Rectal smooth muscle tissue (tissue), 1 donor: ENCODE measurements at regions not wholly inside any gene's neighbourhood (a gene's known extent, or its start where the extent isn't known, plus 50 kb on each side); places are given as distances from the start of the nearest gene placed in this dataset.
"Not testable (repeated sequence)": the region's sequence is repeated elsewhere in the genome, so short reads cannot be mapped to it uniquely, and the experiment has no call there.

Source experiments
- H3K27ac ChIP-seq: one replicate; pipeline ENCODE4 v1.7.0; 2013; ENCODE audit warnings: low read depth, low read length, inconsistent platforms
- H3K27me3 ChIP-seq: one replicate; pipeline ENCODE4 v1.7.0; 2013; ENCODE audit warnings: low read length; ENCODE audit not compliant: control insufficient read depth, insufficient read depth
- H3K36me3 ChIP-seq: one replicate; pipeline ENCODE4 v1.7.0; 2013; ENCODE audit warnings: low read length; ENCODE audit not compliant: control insufficient read depth, insufficient read depth
- H3K4me1 ChIP-seq: one replicate; pipeline ENCODE4 v1.7.0; 2013; ENCODE audit warnings: low read length; ENCODE audit not compliant: control insufficient read depth, insufficient read depth
- H3K4me3 ChIP-seq: one replicate; pipeline ENCODE4 v1.7.0; 2013; ENCODE audit warnings: low read length
- H3K9ac ChIP-seq: one replicate; pipeline ENCODE4 v1.7.0; 2013; ENCODE audit warnings: low read length

- Histone ChIP-seq H3K4me3 (no peak overlapping the region), H3K9ac (no peak overlapping the region), H3K4me1 (no peaks in the 10 kb centered on the region), H3K27ac (no peak overlapping the region), H3K27me3 (no peaks in the 10 kb centered on the region), H3K36me3 (no peaks in the 10 kb centered on the region)
These were observed 72.1 kb downstream of the MRPL36 start for GRCh38 chr5:1727571-1727970.

GRCh38 chr5:1726956-1727355, 72.7 kb downstream of the MRPL36 start:
- Histone ChIP-seq H3K4me1 (no peaks in the 10 kb centered on the region), H3K36me3 (no peaks in the 10 kb centered on the region), H3K4me3 (no peak overlapping the region), H3K9ac (no peak overlapping the region), H3K27ac (no peak overlapping the region), H3K27me3 (no peaks in the 10 kb centered on the region)

DNA sequence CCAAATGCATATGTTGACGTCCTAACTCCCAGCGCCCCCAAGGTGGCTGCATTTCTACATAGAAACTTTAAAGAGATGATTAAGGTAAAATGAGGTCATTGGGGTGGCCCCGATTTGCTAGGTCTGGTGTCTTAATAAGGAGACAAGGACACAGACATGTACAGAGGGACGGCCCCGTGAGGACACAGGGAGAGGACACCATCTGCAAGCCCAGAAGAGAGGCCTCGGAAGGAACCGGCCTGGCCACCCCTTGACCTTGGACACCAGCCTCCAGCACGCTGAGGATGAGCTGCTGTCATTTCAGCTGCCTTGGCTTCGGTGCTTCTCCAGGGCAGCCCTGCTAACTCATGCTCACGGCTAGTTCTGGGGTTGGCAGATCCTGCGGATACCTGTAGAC, 73.2 kb downstream of the MRPL36 start:
- H3K36me3 ChIP-seq, result no peaks in the 10 kb centered on the region
- no peak overlapping the region for H3K9ac ChIP-seq
- no peak overlapping the region for H3K27ac ChIP-seq
- no peak overlapping the region for H3K4me3 ChIP-seq
- H3K27me3 ChIP-seq, result no peaks in the 10 kb centered on the region
- H3K4me1 ChIP-seq, result no peaks in the 10 kb centered on the region

DNA sequence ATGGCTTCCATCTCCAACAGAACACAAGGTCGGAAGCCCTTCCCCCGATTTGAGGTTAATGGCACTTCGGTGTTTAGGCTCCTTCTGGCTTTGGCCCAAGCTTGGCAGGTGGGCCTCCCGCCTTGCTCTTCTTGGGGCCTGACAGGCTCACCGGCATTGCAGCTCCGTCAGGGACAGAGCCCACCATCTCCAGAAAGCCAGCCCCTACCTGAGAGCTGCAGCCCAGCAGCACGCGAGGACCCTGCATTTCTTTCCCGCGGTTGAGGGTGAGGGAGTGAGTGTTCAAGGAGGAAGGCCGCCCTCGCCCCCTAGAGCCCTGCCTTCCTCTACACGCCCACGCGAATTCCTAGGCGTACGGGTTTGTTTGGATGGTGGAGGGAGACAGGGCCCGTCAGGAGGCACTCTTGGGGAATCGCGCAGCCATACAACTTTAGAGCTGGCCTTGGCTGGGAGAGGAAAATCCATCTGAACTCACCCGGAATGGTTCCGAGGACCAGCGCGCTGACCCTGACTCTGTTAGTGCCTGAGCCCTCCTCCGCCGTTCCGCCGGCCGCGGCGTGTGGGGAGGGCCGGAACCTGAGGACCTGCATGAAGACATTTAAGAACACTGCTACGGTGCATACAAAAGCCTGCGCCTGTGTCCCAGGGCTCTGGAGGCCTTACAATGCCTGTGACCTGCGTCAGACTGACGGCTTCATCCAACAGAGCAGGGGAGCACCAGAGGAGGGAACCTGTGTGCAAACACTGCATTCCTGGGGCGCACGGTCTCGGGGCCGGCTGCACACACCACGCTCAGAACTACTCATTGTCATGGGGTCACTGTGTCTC, 73.8 kb downstream of the MRPL36 start:
- Histone ChIP-seq H3K4me1 (no peaks in the 10 kb centered on the region), H3K27ac (no peak overlapping the region), H3K9ac (no peak overlapping the region), H3K27me3 (no peaks in the 10 kb centered on the region), H3K36me3 (no peaks in the 10 kb centered on the region), H3K4me3 (no peak overlapping the region)

DNA sequence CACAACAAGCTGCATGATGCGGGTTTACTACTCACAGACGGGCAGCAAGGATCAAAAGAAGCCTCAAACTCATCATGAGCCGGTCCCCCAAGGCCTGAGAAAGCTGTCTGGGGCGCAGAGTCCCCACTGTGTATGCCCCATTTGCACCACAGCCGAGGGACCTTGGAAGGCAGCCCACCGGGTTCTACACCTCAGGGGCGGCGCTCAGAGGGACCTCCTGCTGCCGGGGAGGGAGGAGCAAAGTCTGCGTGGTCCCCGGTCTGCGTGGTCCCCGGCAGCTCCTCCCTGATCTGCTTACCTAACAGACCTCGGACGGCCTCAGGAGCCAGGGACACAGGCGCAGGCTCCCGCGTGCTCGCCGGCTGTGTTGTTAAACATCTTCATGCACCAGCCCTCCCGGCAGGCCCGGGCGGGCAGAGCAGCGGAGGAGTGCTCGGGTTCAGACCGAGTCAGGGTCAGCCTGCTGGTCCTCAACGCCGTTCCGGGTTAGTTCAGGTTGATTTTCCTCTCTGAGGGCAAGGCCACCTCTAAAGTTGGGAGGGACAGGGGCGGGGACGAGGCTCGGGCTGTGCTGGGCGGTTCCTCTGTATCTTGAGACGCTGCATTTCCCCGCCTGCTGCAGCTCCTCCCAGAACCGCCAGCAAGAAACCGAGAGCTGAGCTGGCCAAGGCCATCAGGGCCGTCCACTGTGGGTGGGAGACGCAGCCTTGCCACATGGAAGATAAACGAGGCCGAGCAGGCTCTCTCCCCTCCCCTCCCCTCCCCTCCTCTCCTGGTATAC, 74.6 kb downstream of the MRPL36 start:
- Histone ChIP-seq H3K36me3 (no peaks in the 10 kb centered on the region), H3K4me3 (no peak overlapping the region), H3K27ac (no peak overlapping the region), H3K27me3 (no peaks in the 10 kb centered on the region), H3K9ac (no peak overlapping the region), H3K4me1 (no peaks in the 10 kb centered on the region)

- Histone ChIP-seq H3K4me1 (no peaks in the 10 kb centered on the region), H3K4me3 (no peak overlapping the region), H3K27ac (no peak overlapping the region), H3K9ac (no peak overlapping the region), H3K36me3 (no peaks in the 10 kb centered on the region), H3K27me3 (no peaks in the 10 kb centered on the region)
These were observed 75.4 kb downstream of the MRPL36 start for GRCh38 chr5:1723957-1724821.

DNA sequence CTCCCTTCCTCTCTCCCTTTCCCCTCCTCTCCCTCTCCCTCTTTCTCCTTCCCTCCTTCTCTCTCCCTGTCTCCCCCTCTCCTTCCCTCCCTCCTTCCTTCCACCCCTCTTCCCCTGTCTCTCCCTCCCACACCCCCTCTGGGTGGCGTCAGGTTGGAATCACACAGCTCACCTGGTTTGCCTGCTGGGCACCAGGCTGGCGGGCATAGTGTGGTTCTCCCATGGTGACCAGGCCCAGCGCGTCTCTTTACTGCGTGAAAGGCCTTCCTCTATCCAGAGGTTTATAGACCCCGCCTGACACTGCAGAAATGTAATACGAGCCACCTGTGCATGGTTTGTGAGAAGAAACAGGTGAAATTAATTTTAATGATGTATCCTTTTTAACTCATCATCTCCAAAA, 76.2 kb downstream of the MRPL36 start:
- H3K4me1 ChIP-seq, result no peaks in the 10 kb centered on the region
- H3K27me3 ChIP-seq, result no peaks in the 10 kb centered on the region
- H3K36me3 ChIP-seq, result no peaks in the 10 kb centered on the region
- H3K27ac ChIP-seq, result no peak overlapping the region
- no peak overlapping the region for H3K9ac ChIP-seq
- H3K4me3 ChIP-seq, result no peak overlapping the region

DNA sequence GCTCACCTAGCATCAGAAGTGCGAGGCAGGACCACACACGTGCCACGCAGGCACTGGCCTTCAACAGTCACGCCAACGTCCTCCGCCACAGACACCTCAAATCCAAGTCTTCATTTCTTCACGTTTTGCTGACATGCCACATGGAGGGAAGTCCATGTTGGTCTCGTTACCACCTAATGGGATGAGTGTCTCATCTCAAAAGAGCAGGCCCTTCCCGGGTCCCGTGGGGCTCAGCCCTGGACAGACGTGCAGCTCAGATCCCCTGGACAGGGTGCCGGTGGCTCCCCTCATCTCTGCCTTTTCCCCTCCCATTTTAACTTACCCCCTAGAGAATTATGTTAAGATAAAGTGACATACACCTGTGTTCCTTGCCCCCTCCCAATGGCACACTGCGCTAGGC, 76.8 kb downstream of the MRPL36 start:
- no peak overlapping the region for H3K4me3 ChIP-seq
- no peaks in the 10 kb centered on the region for H3K4me1 ChIP-seq
- no peaks in the 10 kb centered on the region for H3K27me3 ChIP-seq
- no peak overlapping the region for H3K27ac ChIP-seq
- no peaks in the 10 kb centered on the region for H3K36me3 ChIP-seq
- H3K9ac ChIP-seq, result no peak overlapping the region

- Histone ChIP-seq H3K9ac (no peak overlapping the region), H3K27ac (no peak overlapping the region), H3K4me1 (no peaks in the 10 kb centered on the region), H3K27me3 (no peaks in the 10 kb centered on the region), H3K36me3 (no peaks in the 10 kb centered on the region), H3K4me3 (no peak overlapping the region)
These were observed 79.1 kb downstream of the MRPL36 start for GRCh38 chr5:1720396-1721110.

- Histone ChIP-seq H3K4me1 (no peaks in the 10 kb centered on the region), H3K27me3 (no peaks in the 10 kb centered on the region), H3K36me3 (no peaks in the 10 kb centered on the region), H3K9ac (no peak overlapping the region), H3K4me3 (no peak overlapping the region), H3K27ac (no peak overlapping the region)
These were observed 79.8 kb downstream of the MRPL36 start for GRCh38 chr5:1719860-1720259.

GRCh38 chr5:1718669-1719068, 81.0 kb downstream of the MRPL36 start:
- H3K36me3 ChIP-seq, result no peaks in the 10 kb centered on the region
- no peak overlapping the region for H3K27ac ChIP-seq
- no peak overlapping the region for H3K4me3 ChIP-seq
- no peaks in the 10 kb centered on the region for H3K4me1 ChIP-seq
- H3K9ac ChIP-seq, result no peak overlapping the region
- no peaks in the 10 kb centered on the region for H3K27me3 ChIP-seq

DNA sequence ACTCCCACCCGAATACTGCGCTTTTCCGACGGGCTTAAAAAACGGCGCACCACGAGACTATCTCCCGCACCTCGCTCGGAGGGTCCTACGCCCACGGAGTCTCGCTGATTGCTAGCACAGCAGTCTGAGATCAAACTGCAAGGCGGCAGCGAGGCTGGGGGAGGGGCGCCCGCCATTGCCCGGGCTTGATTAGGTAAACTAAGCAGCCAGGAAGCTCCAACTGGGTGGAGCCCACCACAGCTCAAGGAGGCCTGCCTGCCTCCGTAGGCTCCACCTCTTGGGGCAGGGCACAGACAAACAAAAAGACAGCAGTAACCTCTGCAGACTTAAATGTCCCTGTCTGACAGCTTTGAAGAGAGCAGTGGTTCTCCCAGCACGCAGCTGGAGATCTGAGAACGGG, 89.5 kb downstream of the MRPL36 start:
- H3K36me3 ChIP-seq, H3K27ac ChIP-seq, H3K4me1 ChIP-seq, H3K27me3 ChIP-seq, H3K4me3 ChIP-seq, H3K9ac ChIP-seq: not testable (repeated sequence)
